ENCODE measurements at regions not wholly inside any gene's neighbourhood (a gene's known extent, or its start where the extent isn't known, plus 50 kb on each side); places are given as distances from the start of the nearest gene placed in this dataset.

DNA sequence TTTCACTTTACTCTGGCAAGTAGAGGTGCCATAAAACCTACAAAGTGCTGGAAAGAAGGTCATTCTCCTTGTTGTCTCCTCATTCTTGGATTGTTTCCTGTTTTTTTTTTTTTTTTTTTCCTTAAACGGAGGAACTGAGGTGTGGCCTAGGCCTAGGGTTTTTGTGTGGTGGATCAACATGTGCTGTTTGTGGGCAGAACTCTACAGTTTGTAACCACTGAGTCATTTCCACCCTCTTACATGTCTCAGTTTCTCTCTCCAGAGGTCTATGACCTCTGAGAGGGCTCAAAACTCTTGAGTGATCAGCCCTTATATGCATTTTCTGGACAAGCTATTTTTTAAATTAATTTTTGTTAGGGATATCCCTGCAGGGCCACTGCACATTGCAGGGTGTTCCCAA is 296.0 kb downstream of the PPP1R3A start:
- TF ChIP-seq EP300 (IDR thresholded peaks at IDR 0.05) (no peak), RCOR1 (IDR thresholded peaks at IDR 0.05; ENCODE audit: low read depth, low read length) (no peak), POLR2AphosphoS2 (conservative IDR thresholded peaks at IDR 0.05; ENCODE audit: low read length) (no peak), HDAC2 (IDR thresholded peaks at IDR 0.05) (no peak), POLR2A (IDR thresholded peaks at IDR 0.05; ENCODE audit: low read length) (no peak), CBX2 (IDR thresholded peaks at IDR 0.05; ENCODE audit: borderline replicate concordance, low read depth) (no peak), RAD21 (conservative IDR thresholded peaks at IDR 0.05 in 1 of 2, IDR thresholded peaks at IDR 0.05 in 1 of 2) (no peak), ESRRA (IDR thresholded peaks at IDR 0.05; ENCODE audit: borderline replicate concordance, low read length) (no peak)
- TF ChIP-seq, protein P1, sequence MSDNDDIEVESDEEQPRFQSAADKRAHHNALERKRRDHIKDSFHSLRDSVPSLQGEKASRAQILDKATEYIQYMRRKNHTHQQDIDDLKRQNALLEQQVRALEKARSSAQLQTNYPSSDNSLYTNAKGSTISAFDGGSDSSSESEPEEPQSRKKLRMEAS (IDR thresholded peaks at IDR 0.05) = no peak
- TF ChIP-seq, protein P2, sequence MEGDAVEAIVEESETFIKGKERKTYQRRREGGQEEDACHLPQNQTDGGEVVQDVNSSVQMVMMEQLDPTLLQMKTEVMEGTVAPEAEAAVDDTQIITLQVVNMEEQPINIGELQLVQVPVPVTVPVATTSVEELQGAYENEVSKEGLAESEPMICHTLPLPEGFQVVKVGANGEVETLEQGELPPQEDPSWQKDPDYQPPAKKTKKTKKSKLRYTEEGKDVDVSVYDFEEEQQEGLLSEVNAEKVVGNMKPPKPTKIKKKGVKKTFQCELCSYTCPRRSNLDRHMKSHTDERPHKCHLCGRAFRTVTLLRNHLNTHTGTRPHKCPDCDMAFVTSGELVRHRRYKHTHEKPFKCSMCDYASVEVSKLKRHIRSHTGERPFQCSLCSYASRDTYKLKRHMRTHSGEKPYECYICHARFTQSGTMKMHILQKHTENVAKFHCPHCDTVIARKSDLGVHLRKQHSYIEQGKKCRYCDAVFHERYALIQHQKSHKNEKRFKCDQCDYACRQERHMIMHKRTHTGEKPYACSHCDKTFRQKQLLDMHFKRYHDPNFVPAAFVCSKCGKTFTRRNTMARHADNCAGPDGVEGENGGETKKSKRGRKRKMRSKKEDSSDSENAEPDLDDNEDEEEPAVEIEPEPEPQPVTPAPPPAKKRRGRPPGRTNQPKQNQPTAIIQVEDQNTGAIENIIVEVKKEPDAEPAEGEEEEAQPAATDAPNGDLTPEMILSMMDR (IDR thresholded peaks at IDR 0.05) = no peak
- TF ChIP-seq, protein P3, sequence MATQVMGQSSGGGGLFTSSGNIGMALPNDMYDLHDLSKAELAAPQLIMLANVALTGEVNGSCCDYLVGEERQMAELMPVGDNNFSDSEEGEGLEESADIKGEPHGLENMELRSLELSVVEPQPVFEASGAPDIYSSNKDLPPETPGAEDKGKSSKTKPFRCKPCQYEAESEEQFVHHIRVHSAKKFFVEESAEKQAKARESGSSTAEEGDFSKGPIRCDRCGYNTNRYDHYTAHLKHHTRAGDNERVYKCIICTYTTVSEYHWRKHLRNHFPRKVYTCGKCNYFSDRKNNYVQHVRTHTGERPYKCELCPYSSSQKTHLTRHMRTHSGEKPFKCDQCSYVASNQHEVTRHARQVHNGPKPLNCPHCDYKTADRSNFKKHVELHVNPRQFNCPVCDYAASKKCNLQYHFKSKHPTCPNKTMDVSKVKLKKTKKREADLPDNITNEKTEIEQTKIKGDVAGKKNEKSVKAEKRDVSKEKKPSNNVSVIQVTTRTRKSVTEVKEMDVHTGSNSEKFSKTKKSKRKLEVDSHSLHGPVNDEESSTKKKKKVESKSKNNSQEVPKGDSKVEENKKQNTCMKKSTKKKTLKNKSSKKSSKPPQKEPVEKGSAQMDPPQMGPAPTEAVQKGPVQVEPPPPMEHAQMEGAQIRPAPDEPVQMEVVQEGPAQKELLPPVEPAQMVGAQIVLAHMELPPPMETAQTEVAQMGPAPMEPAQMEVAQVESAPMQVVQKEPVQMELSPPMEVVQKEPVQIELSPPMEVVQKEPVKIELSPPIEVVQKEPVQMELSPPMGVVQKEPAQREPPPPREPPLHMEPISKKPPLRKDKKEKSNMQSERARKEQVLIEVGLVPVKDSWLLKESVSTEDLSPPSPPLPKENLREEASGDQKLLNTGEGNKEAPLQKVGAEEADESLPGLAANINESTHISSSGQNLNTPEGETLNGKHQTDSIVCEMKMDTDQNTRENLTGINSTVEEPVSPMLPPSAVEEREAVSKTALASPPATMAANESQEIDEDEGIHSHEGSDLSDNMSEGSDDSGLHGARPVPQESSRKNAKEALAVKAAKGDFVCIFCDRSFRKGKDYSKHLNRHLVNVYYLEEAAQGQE (IDR thresholded peaks at IDR 0.05) = no peak
- TF ChIP-seq, protein P4, sequence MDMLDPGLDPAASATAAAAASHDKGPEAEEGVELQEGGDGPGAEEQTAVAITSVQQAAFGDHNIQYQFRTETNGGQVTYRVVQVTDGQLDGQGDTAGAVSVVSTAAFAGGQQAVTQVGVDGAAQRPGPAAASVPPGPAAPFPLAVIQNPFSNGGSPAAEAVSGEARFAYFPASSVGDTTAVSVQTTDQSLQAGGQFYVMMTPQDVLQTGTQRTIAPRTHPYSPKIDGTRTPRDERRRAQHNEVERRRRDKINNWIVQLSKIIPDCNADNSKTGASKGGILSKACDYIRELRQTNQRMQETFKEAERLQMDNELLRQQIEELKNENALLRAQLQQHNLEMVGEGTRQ (IDR thresholded peaks at IDR 0.05) = no peak

All from A549 (cell line).